CD4-positive, alpha-beta T cell treated with Interleukin-10 for 1 hour (primary cell): ENCODE measurements at regions not wholly inside any gene's neighbourhood (a gene's known extent, or its start where the extent isn't known, plus 50 kb on each side); places are given as distances from the start of the nearest gene placed in this dataset.

ENCODE experiments used
- DNase-seq: peaks from one replicate; pipeline ENCODE4 v3.0.0-alpha.2; 2020

DNA sequence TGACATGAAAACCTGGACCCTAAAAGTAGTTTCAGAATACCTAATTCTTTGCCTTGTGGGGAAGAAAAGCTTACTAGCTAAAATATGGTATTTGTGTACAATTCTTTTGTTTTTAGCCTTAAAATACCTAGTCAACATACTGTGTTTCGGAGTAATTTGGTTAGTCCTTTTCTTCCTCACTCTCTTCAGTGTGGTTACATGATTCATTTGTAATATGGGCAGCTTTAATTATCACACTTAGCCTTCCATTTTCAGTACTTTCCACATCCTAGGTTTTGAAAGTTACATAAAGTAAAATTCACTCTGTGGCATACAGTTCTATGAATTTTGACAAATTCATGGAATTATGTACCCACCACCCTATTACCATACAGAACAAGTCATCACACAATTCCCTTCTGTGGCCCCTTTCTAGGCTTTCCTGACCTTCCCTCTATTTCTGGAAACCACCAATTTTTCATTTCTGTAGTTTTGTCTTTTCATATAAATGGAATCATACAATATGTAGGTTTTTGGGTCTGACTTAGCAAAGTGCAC is 96.2 kb downstream of the EMX2 start:
- no peak for DNase-seq

- DNase-seq: no peak
These were observed 97.9 kb downstream of the EMX2 start for GRCh38 chr10:117640406-117640805.

GRCh38 chr10:117646718-117647117 is 104.2 kb downstream of the EMX2 start:
- DNase-seq: no peak

DNA sequence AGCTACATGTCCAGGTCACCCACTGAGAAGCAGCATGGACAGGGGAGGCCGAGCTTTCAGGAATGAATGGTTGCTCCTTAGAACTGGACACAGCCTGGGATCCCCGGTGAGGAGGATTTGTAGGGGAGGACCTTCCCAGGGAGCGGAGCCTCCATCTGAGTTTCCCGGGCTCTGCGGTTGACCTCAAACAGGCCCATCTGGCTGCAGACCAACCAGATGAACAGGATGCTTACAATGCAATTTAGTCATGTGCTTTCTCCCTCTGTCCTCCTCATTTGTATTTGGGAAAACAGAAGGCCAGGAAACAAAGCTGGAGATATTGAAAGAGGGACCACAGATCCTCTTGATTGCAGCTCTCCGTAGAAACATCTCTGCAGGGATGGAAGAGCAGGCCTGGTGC is 104.8 kb downstream of the EMX2 start:
- no peak for DNase-seq

DNA sequence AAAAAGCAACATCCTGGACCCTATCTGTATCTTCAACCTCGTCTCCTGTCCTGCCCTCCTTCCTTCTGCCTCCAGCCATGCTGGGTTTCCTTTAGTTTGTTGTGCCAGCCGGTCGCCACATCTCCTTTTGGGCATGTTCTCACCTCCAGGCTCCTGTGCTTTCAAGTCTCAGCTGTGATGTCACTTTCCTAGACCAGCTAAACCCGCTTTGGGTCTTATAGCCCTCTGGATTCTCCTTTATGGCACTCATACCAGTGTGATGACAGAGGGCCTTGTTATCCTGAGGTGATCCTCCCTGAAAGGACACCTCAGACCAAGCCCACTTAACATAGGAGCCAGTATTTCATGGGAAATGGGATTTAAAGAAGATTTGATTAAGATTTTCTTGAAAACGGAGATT is 108.6 kb downstream of the EMX2 start:
- no peak for DNase-seq

GRCh38 chr10:117652228-117653169 is 110.0 kb downstream of the EMX2 start:
- no peak for DNase-seq

GRCh38 chr10:117653170-117653515 is 110.6 kb downstream of the EMX2 start:
- peak; percentile 20 for DNase-seq

- no peak for DNase-seq
These were observed 111.6 kb downstream of the EMX2 start for GRCh38 chr10:117654105-117654504.

DNA sequence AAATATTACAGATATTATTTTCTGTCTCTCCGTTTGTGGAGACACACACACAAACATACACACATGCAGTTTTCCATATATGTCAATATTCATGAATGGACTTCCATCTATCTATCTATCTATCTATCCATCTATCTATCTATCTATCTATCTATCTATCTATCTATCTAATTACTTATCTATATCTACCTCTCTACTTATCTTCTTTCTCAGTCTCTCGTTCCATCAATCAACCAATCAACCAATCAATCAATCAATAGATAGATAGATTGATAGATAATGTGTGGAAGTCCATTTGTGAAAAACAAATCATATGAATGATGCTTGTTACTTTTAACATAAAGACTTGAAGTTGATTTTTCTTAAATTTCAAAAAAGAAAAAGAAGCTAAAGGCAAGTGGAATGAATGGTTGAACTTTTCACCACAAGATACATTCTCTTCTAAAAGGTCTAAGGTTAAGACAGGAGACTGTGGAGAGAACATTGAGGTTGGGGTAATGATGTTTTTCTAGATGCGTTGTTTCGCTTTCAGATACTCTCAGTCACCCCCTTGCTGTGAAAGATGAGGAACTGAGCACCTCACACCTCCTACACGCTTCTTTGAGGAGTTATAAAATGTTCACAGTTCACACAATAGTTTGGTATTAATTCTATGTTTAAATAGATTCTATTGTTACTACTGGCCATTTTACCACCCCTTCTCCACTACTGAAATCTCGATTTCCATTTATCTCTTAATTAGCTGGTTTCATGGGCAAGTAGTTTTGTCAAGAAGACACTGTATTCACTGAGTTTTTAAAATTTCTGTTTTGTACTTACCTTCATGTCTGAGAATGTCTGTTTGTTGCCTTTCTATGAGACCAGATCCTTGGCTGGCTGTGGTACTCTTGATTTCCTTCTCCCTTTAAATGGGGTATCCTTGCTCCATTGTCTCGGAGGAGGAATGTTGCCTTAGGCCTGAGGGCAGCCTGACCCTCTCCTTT is 114.1 kb downstream of the EMX2 start:
- peak; percentile 2 for DNase-seq

DNA sequence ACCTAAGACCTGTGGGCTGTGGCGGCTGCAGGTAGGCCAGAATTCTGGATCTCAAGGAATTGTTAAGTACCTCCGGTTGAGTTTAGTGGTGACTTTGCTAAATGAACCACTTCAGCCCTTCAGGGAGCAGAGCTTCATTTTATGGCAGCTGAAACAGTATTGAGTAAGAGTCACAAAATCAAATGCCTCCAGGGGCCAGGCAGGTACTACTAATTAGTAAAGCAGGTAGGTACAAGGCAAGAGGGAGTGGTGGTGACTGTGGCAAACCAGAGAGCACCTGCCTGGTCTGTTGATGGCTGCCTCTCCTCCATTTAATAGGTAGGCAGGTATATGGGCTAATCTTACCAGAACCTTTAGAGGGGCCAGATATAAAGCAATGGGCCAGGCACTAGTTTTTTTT is 118.8 kb downstream of the EMX2 start:
- no peak for DNase-seq

DNA sequence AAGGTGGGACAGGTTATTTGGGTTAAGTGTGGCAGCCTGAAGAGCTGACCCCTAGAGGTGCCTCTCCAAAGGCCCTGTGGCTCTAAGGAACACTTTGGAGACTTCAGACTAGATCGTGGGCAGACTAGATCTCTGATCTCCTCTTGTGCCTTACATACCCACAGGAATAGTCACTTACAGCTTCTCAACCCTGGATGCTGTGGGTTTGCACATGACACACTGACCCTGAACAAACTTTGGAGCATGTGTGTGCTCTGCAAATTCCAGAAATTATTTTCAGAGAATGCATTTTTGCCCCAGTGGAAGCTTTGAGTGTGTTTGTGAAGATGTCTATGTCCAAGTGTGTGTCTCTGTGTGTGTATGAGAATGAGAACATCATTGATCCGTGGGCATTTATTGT is 119.6 kb downstream of the EMX2 start:
- no peak for DNase-seq

DNA sequence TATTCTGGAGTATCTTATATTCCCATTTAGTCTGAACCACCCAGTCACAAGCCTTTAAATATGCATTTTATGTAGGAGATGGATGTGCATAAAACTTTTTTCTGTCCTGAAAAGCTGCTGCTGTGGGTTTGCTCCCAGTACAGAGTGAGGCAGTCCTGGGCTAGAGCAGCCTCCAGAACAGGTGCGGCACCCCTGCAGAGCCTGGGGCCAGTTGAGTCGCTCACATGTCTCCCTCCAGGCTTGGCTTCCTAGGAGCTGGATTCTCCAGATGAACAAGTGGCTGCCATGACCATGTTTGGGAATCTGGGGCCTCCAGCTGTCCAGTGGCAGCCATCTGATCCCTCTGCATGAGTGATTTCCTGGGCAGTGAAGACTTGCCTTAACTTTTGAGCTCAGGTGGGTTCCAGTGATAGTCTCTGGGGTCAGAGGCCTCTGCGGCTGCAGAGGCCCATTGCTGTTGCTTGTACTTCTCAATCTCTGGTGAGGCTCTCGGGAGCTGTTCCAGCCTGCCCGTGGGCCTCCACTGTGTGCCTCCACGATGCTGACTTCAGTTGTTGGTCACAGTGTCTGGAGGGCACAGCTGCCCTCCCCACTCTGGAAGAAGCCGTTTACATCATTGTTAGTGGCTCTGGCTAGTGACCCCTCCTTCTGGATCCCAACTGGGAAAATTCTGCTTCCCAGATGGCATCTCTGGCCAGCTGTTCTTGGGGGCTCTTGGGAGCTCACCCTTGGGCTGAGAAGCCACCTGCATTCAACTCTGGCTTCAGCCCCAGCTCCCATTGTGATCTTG is 120.4 kb downstream of the EMX2 start:
- no peak for DNase-seq

- no peak for DNase-seq
These were observed 121.2 kb downstream of the EMX2 start for GRCh38 chr10:117663750-117664149.

GRCh38 chr10:117664288-117664687 is 121.7 kb downstream of the EMX2 start:
- DNase-seq: no peak

- no peak for DNase-seq
These were observed 123.6 kb downstream of the EMX2 start for GRCh38 chr10:117666166-117666565.

GRCh38 chr10:117666965-117667364 is 124.4 kb downstream of the EMX2 start:
- no peak for DNase-seq

DNA sequence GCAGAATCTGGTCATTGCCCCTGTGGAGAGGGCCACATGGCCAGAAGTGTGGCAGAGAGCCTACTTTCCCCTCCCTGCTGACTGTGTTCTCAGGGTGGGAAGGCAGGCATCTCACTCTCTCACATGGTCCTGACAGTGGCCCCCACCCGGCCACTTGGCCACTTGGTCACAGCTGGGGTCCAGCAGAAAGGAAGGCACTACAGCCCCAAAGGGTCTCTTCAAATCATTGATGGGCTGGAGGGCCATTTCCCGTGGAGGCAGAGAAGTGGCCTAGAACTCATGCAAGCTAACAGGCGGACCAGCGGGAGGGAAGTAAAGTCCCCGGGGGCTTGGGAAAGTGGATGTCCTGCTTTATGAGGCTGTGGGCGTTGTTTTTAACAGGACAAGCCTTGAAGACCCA is 125.3 kb downstream of the EMX2 start:
- no peak for DNase-seq

GRCh38 chr10:117668327-117669008 is 125.9 kb downstream of the EMX2 start:
- no peak for DNase-seq

DNA sequence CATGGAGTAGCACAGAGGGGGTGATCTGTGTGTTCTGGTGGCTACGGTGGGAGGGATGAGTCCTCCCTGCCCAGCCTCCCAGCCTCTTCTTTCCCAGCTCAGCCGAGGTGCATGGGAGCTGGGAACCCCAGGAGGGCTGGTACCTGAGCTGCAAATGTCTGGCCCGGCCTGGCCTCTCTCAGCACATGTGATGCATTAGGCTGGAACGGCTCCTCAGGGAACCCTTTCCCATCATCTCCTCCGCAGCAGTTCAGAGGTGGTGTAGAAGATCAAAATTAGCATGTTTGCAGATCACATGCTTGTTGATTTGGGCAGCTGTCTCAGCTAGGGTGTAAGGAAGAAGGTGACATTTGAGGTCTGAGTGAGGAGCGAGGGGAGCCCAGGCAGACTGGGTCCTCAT is 126.6 kb downstream of the EMX2 start:
- no peak for DNase-seq

DNA sequence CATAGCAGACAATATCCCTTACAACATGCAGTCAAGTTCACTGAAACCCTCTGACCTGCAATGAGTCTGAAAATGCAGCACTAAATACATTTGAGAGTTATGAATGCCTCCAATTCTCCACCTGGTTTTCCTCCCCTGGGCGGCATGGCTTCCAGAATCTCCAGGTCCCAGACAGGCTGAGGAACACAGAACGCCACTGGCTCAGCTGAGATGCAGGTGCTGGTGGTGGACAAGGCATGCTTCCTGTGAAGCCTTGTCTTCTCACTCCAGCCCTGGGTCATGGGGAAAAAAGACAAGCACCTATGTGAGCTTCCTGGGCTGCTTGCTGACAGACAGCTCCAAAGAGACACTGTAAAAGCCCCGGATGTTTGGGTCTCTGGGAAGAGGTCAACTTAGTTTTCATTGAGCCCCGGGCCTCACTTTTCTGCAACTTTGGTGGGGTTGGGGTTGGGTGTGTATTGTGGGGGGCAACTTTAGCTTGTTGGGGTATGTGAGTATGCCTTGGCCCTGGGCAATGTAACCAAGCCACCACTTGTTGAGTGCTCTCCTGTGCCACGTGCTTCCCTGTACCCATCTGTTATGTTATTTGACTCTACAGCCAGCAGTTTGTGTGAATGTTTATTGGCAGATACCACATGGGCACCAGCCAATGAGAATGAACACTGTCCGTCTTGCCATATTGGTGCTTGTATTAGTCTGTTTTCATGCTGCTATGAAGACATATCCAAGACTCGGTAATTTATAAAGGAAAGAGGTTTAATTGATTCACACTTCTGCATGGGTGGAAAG is 127.8 kb downstream of the EMX2 start:
- no peak for DNase-seq
